GM21786 (cell line): ENCODE measurements at regions not wholly inside any gene's neighbourhood (a gene's known extent, or its start where the extent isn't known, plus 50 kb on each side); places are given as distances from the start of the nearest gene placed in this dataset.

Experiments used
- ATAC-seq: cut with Tn5 transposase; IDR thresholded peaks from one replicate; pipeline ENCODE4 v1.9.1; 2021; ENCODE audit not compliant: unreplicated experiment

DNA sequence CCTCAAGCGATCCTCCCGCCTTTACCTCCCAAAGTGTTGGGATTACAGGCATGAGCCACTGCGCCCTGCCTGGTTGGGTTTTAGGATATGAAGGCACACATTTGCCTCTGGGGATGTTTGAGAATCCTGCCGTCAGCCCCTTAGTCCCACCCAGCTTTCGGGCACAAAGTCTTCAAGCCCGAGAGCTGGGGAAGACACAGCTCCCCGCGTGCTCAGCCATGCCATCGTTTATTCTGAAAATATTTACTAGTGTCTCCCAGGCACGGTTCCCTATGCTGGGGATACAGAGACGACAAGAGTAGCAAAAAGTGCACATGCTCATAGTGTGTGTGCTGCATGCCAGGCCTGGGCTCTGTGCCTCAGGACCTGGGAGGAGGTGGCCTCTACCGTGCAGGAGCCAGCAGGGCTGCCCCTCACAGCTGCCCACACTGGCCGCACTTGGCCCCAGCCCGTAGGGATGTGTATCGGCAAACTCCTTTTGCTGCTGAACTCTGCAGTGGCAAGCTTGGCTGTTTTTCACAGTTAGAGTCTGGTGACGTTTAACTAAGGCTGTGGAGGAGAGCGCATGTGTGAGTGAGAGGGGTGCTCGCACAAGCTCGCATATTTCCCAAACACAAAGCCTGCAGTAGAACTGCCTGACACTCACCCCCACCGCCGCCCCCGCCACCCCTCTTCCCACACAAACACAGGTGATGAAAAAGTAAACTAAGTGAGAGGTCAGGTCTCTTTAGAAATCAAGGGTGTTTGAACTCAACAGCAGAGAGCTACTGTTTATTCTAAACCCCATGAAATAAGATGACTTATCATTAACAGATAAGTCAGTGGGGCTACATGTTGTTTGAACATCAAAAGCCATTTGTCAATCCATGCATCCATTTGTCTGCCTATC lies 266.4 kb downstream of the MRTFB start:
- ATAC-seq = no peak

DNA sequence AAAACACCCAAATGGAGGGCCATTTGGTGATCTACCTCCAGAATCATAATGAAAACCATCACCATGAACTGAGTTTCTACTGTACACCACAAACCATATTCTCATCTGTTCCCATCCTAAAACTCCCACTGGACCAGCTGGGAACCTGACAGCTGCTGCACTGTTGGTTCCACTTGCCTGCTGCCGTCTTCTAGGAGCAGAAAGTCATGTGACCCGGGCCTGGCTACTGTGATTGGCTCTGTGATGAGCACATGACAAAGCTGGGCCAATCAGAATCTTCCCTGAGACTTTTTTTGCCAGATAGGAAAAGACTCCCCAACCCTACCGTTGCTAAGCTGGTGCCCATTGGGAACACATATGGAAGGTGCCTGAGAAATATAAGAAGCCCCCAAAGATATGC lies 264.2 kb downstream of the MRTFB start:
- ATAC-seq = no peak

DNA sequence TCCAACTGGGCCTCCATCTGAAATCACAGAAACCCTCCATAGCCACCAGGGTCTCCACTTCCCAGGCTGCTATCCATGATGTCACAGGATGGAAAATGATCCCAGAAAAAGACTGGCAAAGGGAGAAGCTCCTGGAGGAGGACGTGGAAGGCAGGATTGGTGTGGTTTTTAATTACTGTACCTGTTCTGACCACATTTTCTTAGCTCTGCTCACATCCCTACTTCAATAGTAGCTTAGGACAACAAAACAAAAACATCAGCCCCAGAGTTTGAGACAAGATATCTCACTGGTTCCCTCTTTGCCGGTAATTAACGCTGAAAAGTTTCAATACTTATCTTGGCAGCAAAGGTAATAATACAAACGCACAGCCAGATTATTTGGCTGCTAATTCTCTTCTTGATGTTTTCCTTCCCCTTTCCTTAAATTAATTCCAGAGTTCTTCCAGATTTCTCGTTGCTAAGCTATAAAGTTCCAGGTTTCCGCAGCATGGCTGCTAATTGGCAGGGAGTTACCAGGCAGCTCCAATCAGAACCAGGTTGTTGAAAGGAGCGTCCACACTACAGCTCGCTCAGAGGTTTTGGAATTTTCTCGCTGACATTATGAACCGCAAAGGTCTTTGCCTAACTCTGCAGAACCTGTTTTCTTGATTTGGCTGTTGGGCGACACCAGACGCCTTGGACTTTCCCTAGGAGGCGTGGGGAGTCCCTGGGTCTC lies 263.4 kb downstream of the MRTFB start:
- ATAC-seq = no peak

DNA sequence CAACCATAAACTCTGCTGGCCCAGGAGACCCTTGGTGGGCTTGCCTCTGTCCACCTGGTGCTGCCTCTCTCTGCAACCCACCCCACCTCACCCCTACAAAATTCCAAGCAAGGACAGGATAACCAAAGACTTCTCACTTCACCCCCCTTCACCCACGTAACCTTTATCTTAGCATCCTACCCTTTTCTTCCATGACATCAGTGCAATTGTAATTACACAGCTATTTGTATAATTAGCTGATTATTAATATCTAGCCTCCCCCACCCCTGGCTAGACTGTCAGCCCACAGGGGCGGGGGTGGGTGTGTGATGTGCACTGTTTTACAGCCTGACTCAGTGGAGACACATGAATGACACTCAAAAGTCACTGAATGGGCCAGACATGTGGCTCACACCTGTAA lies 262.2 kb downstream of the MRTFB start:
- no peak for ATAC-seq

DNA sequence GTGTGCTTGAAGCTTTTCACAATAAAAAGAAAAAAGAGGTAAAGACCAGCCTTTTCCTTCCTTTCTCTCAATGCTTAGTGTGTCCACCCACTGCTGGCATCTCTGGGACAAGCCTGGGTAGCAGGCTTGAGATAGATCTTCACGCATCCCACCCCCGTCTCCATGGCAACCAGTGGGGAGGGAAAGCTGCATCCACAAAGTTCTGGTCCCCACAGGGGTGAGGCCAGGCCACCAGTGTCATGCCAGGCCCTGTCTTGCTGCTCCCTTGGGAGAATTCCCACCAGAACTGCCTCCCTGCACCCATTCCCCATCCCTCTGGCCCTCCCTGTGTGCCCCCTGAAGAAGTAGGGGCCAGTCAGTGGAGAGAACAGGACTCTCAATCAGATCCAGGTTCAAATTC lies 259.9 kb downstream of the MRTFB start:
- no peak for ATAC-seq

DNA sequence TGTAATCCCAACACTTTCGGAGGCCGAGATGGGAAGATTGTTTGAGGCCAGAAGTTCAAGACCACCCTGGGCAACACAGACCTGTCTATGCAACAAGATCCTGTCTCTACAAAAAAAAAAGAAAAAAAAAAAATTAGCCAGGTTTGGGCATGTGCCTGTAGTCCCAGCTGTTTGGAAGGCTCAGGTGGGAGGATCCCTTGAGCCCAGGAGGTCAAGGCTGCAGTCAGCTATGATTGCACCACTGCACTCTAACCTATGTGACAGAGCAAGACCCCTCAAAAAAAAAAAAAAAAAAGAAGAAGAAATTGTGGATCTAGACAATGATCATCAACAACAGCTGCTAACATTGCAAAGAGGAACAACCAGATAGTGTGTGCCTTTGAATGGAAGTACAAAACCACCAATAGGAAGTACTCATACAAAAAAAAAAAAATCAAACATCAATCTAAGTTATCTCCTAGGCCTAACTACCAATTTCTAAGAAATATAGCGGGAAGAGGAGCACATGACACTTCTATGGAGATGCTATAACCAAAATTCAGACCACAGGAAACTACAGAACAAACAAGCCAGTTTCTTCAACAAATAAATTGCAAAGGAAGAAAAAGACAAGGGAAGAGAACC lies 258.7 kb downstream of the MRTFB start:
- ATAC-seq = no peak

DNA sequence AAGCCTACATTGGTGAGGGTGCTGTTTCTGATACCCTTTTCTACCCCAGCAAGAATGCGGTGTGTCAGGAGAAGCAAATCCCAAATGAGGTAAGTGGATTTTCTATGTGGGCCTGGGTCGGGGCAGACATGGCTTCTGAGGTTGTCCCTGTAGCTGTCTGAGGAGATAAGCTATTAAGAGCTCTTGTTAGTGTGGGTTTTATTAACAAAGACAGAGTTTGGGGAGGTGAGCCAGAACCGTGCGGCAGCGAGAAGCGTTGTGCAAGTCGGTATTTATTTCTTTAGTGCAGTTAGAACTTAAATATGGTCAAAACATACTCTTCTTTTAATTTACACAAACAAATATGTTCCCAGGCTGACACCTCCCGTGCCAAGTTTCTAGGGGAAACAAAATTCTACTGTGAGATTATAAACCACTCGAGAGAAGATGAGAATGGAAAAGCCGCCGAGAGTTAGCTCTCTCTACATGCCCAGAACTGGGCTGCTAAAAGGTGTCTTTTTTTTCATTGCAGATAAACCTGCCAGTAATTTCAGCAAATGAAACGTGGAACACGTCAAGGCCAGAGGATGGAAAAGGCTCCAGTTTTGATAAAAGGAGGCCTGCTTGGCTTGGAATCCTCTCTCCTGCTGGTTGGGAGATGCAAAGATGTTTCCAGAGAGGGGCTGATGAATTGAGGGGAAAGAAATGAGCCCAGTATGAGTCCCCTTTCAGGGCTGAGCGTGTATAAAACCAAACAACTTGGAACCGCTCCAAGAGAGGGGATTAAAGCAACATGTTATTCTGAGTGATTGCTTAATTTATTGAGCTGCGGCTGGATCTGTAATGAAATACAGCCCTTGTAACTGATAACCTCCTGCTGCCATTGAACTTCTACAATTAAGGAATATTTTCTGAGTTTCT lies 254.6 kb downstream of the MRTFB start:
- ATAC-seq = no peak

DNA sequence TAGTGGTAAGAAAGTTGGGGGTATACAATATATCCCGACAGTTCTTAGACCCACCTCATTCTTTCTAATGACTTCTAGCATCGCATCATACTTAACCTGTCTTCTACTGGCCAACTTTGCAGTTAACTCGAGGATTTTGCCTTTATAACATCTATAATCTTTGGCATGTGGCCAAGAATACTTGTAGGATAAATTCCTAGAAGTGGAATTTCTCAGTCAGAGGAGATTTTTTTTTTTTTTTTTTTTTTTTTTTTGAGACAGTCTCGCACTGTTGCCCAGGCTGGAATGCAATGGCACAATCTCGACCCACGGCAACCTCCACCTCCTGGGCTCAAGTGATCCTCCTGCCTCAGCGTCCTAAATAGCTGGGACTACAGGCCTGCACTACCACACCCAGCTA lies 253.5 kb downstream of the MRTFB start:
- no peak for ATAC-seq

DNA sequence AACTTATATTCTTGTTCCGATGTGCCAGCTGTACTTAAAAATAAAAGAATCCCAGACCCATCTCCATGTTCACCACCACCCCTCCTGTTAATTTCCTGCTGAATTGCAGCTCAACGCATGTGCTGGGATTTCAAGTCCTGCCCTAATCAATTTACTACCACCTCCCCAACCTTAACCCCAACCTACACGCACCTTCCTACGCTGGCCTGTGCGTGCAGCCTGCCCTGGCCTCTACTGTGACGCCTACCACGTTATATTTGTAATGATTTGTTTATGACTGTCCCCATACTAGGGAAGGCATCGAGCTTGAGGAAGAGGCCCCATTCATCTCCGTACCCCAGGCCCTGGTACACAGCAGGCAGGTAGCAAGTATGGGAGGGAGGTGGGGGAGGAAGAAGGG lies 251.1 kb downstream of the MRTFB start:
- no peak for ATAC-seq

DNA sequence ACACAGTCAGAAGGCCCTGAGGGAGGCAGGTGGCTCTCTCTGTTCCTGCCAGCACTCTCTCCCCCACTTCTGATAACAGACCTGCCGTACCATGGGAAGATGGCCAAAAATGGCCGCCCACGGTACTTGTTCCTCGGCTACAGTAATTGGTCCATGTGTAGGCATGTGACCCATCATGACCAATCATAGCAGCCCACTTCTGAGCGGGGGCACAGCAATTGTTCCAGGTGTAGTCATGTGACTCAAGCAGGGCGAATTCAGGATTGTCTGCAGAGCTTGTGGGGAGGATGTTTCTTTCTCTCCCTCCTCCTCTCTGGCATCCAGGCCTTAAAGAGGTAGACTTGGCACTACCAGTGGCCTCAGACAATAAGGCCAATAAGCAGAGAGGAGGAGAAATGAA lies 250.4 kb downstream of the MRTFB start:
- no peak for ATAC-seq

DNA sequence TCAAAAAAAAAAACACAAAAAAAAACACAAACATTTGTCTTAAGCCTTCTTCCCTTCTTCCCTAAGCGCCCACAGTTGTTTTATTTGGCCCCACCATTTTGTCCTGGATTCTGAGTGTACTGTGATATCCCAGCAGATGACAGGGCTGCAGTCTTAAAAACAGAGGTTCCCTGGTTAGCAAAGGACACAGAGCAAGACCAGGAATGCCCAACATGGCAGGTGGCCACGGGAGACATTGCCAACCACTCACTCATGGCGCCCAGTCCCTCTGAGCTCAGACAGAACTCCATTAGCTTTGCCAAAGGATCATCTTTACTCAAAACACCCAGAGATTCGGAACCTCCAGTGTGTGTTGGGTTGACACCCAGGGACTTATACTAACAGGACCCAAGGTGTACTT lies 249.3 kb downstream of the MRTFB start:
- no peak for ATAC-seq
